Daoy (cell line): ENCODE measurements at regions not wholly inside any gene's neighbourhood (a gene's known extent, or its start where the extent isn't known, plus 50 kb on each side); places are given as distances from the start of the nearest gene placed in this dataset.

Source experiments
- DNase-seq: peaks from one replicate; pipeline ENCODE4 v3.0.0-alpha.2; 2015; ENCODE audit warnings: low read depth

GRCh38 chr4:22336822-22337221 is 179.0 kb downstream of the ADGRA3 start:
- no peak for DNase-seq

GRCh38 chr4:22334155-22334554 is 181.7 kb downstream of the ADGRA3 start:
- no peak for DNase-seq

- no peak for DNase-seq
Measured at GRCh38 chr4:22324422-22324821, 191.4 kb downstream of the ADGRA3 start.

- no peak for DNase-seq
Measured at GRCh38 chr4:22323691-22324090, 192.2 kb downstream of the ADGRA3 start.

GRCh38 chr4:22322996-22323395 is 192.9 kb downstream of the ADGRA3 start:
- DNase-seq = no peak

GRCh38 chr4:22315628-22316027 is 200.2 kb downstream of the ADGRA3 start:
- DNase-seq = no peak

GRCh38 chr4:22313976-22314375 is 201.9 kb downstream of the ADGRA3 start:
- no peak for DNase-seq

- DNase-seq = no peak
Measured at GRCh38 chr4:22312113-22312512, 203.8 kb downstream of the ADGRA3 start.

GRCh38 chr4:22301253-22301652 is 214.6 kb downstream of the ADGRA3 start:
- DNase-seq = no peak

- DNase-seq = no peak
Measured at GRCh38 chr4:22299678-22300077, 216.2 kb downstream of the ADGRA3 start.

GRCh38 chr4:22287631-22288030 is 228.2 kb downstream of the ADGRA3 start:
- DNase-seq = no peak

- no peak for DNase-seq
Measured at GRCh38 chr4:22268350-22269025, 247.4 kb downstream of the ADGRA3 start.

- no peak for DNase-seq
Measured at GRCh38 chr4:22264261-22264660, 251.6 kb downstream of the ADGRA3 start.

GRCh38 chr4:22253431-22253830 is 262.4 kb downstream of the ADGRA3 start:
- no peak for DNase-seq

- no peak for DNase-seq
Measured at GRCh38 chr4:22246847-22247246, 269.0 kb downstream of the ADGRA3 start.

GRCh38 chr4:22245294-22245693 is 270.6 kb downstream of the ADGRA3 start:
- no peak for DNase-seq

- no peak for DNase-seq
Measured at GRCh38 chr4:22241415-22241814, 274.5 kb downstream of the ADGRA3 start.

- no peak for DNase-seq
Measured at GRCh38 chr4:22240814-22241213, 275.1 kb downstream of the ADGRA3 start.

GRCh38 chr4:22238742-22239141 is 277.1 kb downstream of the ADGRA3 start:
- DNase-seq = no peak

- DNase-seq = no peak
Measured at GRCh38 chr4:22237846-22238494, 277.9 kb downstream of the ADGRA3 start.

- no peak for DNase-seq
Measured at GRCh38 chr4:22237155-22237751, 278.6 kb downstream of the ADGRA3 start.

- no peak for DNase-seq
Measured at GRCh38 chr4:22235698-22236097, 280.2 kb downstream of the ADGRA3 start.

- DNase-seq = no peak
Measured at GRCh38 chr4:22233230-22233629, 282.6 kb downstream of the ADGRA3 start.
